ENCODE measurements at regions not wholly inside any gene's neighbourhood (a gene's known extent, or its start where the extent isn't known, plus 50 kb on each side); places are given as distances from the start of the nearest gene placed in this dataset.

DNA sequence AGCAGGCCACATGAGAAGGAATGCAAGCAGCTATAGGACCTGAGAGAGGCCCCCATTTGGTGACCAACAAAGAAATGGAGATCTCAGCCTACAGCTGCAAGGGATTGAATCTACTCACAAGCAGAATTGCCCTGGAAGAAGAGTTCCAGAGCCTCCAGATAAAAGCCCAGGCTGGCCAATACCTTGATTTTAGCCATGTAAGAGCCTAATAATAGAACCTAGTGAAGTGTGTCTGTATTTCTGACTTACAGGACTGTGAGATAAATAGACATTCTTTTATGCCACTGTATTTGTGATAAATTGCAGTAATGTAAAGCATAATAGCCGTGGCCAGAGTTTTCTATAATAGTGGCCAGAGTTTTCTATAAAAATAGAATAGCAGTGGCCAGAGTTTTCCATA lies 254.6 kb downstream of the PYDC2 start:
- Histone ChIP-seq H4K20me1 (ENCODE audit: insufficient read depth, low read length) (no peaks in the 10 kb centered on the region), H2AFZ (ENCODE audit: insufficient read depth, low read depth, low read length, poor library complexity, severe bottlenecking) (no peak overlapping the region), H3K9ac (ENCODE audit: insufficient read depth, low read length, poor library complexity, severe bottlenecking) (no peak overlapping the region), H3K36me3 (replicated peaks in 1 of 2; ENCODE audit: control insufficient read depth in 1 of 2, insufficient read depth in 2 of 2, low read length in 2 of 2) (no peaks in the 10 kb centered on the region), H3K27ac (ENCODE audit: low read depth in 1 of 2, low read length in 2 of 2) (no peak overlapping the region), H3K27me3 (ENCODE audit: control insufficient read depth in 2 of 2, insufficient read depth in 2 of 2, low read length in 2 of 2) (no peaks in the 10 kb centered on the region), H3K9me3 (replicated peaks in 1 of 2; ENCODE audit: control insufficient read depth in 1 of 2, insufficient read depth in 1 of 2, low read length in 2 of 2) (no peaks in the 10 kb centered on the region), H3K4me3 (replicated peaks in 1 of 3; ENCODE audit: low read depth in 2 of 3, low read length in 3 of 3) (no peak overlapping the region), H3K4me1 (ENCODE audit: control insufficient read depth in 1 of 2, insufficient read depth in 2 of 2, low read length in 2 of 2) (no peaks in the 10 kb centered on the region), H3K4me2 (replicated peaks; ENCODE audit: extremely low read depth, low read length, poor library complexity, severe bottlenecking) (no peak overlapping the region), H3K79me2 (ENCODE audit: insufficient read depth, low read length) (no peaks in the 10 kb centered on the region)
- no peaks in the 10 kb centered on the region for H3K4me1 Mint-ChIP-seq
- no peak overlapping the region for H3K27ac Mint-ChIP-seq
- 60% methylated on average over 1 of the region's 1 CpG for WGBS (ENCODE audit: insufficient coverage)
- no peak for DNase-seq
- H3K36me3 Mint-ChIP-seq, result no peaks in the 10 kb centered on the region
- H3K4me3 Mint-ChIP-seq, result no peak overlapping the region
- H3K9me3 Mint-ChIP-seq, result peaks cover 0 to 12% (median 1%) of the 10 kb centered on the region in 7 donors
- TF ChIP-seq, protein P1, sequence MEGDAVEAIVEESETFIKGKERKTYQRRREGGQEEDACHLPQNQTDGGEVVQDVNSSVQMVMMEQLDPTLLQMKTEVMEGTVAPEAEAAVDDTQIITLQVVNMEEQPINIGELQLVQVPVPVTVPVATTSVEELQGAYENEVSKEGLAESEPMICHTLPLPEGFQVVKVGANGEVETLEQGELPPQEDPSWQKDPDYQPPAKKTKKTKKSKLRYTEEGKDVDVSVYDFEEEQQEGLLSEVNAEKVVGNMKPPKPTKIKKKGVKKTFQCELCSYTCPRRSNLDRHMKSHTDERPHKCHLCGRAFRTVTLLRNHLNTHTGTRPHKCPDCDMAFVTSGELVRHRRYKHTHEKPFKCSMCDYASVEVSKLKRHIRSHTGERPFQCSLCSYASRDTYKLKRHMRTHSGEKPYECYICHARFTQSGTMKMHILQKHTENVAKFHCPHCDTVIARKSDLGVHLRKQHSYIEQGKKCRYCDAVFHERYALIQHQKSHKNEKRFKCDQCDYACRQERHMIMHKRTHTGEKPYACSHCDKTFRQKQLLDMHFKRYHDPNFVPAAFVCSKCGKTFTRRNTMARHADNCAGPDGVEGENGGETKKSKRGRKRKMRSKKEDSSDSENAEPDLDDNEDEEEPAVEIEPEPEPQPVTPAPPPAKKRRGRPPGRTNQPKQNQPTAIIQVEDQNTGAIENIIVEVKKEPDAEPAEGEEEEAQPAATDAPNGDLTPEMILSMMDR (IDR thresholded peaks at IDR 0.05), result no peak
- no peaks in the 10 kb centered on the region for H3K27me3 Mint-ChIP-seq (ENCODE audit: low read depth in 3 of 3)
- intact Hi-C loops (cut with micrococcal nuclease), result no loop called here

DNA sequence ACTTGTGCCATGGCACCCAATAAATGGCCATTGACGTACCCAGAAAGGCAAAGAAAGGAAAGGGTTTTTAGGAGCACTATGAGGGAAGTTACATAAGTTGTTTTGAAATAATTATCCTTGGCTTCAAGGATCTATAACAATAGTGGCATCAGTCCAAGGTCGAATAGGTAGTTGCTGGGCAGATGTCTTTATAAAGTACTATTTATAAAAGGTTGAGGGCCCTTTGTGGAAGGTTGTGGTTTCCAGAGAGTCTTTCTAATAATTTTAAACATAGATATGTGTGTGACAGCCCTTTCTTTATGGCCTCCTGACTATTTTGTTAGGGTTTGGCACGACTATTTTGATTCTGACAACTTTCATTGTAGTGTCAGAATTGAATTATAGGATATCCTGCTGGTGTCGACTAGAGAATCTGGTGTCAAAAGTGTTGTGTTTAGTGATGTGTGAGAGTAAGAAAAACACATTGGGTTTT lies 260.5 kb downstream of the PYDC2 start:
- Histone ChIP-seq H4K20me1 (ENCODE audit: insufficient read depth, low read length) (no peaks in the 10 kb centered on the region), H3K27me3 (ENCODE audit: control insufficient read depth in 2 of 2, insufficient read depth in 2 of 2, low read length in 2 of 2) (no peaks in the 10 kb centered on the region), H3K4me2 (replicated peaks; ENCODE audit: extremely low read depth, low read length, poor library complexity, severe bottlenecking) (no peak overlapping the region), H3K9ac (ENCODE audit: insufficient read depth, low read length, poor library complexity, severe bottlenecking) (no peak overlapping the region), H2AFZ (ENCODE audit: insufficient read depth, low read depth, low read length, poor library complexity, severe bottlenecking) (no peak overlapping the region), H3K9me3 (replicated peaks in 1 of 2; ENCODE audit: control insufficient read depth in 1 of 2, insufficient read depth in 1 of 2, low read length in 2 of 2) (no peaks in the 10 kb centered on the region), H3K4me1 (ENCODE audit: control insufficient read depth in 1 of 2, insufficient read depth in 2 of 2, low read length in 2 of 2) (no peaks in the 10 kb centered on the region), H3K27ac (ENCODE audit: low read depth in 1 of 2, low read length in 2 of 2) (no peak overlapping the region), H3K4me3 (replicated peaks in 1 of 3; ENCODE audit: low read depth in 2 of 3, low read length in 3 of 3) (no peak overlapping the region), H3K36me3 (replicated peaks in 1 of 2; ENCODE audit: control insufficient read depth in 1 of 2, insufficient read depth in 2 of 2, low read length in 2 of 2) (no peaks in the 10 kb centered on the region), H3K79me2 (ENCODE audit: insufficient read depth, low read length) (no peaks in the 10 kb centered on the region)
- intact Hi-C loops (cut with micrococcal nuclease), result no loop called here
- 51% methylated on average over 2 of the region's 4 CpGs for WGBS (ENCODE audit: insufficient coverage)
- TF ChIP-seq, protein P1 (IDR thresholded peaks at IDR 0.05), result no peak
- Mint-ChIP-seq H3K4me3 (no peak overlapping the region), H3K9me3 (peaks cover 0 to 4% (median 0%) of the 10 kb centered on the region in 7 donors), H3K27me3 (ENCODE audit: low read depth in 3 of 3) (no peaks in the 10 kb centered on the region), H3K36me3 (no peaks in the 10 kb centered on the region), H3K4me1 (no peaks in the 10 kb centered on the region), H3K27ac (no peak overlapping the region)
- no peak for DNase-seq

Measured in CD14-positive monocyte (primary cell).